ENCODE measurements at regions not wholly inside any gene's neighbourhood (a gene's known extent, or its start where the extent isn't known, plus 50 kb on each side); places are given as distances from the start of the nearest gene placed in this dataset.
"Not testable (repeated sequence)": the region's sequence is repeated elsewhere in the genome, so short reads cannot be mapped to it uniquely, and the experiment has no call there.

DNA sequence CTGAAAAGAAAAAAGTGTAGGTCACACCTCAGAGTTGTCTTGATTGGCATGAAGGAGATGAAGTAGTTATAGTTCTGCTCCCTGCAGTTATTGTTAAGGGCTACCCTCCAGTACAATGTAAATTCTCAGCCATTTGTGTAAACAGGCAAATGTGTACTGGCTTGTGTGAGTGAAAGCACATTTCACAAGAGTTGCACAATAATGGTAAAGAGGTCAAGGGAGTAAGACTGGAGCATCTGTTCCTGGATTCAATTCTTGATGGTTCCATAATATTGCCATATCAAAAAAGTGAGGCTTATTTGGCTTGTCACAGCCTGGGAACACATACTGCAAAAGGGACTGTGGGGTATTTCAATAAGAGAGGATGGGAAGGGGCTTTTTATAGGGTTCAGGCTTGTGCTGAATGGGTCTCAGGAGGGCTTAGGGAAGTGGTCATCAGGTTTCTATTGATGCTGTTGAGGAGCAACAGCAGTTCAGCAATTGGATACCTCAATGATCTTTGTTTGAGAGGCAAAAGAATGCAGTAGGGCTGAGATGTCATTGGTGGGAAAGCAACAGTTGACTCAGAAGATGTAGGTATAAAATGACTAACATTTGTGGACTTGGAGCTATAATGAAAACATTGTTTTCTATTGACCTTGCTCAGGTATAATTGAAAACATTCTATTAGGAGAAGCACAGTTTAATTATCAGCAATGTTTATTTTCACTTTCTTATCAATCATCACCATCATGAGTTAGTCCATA, 402.6 kb downstream of the BCKDHB start:
- no peak overlapping the region for H3K27ac ChIP-seq
- H3K27me3 ChIP-seq, result no peaks in the 10 kb centered on the region
- no peak overlapping the region for H3K4me3 ChIP-seq (ENCODE audit: low read depth in 1 of 2, low read length in 1 of 2)
- H3K4me1 ChIP-seq (ENCODE audit: control insufficient read depth in 1 of 2, insufficient read depth in 1 of 2, low read depth in 1 of 2, low read length in 1 of 2), result no peaks in the 10 kb centered on the region
- H3K36me3 ChIP-seq, result no peaks in the 10 kb centered on the region
- no peaks in the 10 kb centered on the region for H3K9me3 ChIP-seq
- TF ChIP-seq, protein P1, sequence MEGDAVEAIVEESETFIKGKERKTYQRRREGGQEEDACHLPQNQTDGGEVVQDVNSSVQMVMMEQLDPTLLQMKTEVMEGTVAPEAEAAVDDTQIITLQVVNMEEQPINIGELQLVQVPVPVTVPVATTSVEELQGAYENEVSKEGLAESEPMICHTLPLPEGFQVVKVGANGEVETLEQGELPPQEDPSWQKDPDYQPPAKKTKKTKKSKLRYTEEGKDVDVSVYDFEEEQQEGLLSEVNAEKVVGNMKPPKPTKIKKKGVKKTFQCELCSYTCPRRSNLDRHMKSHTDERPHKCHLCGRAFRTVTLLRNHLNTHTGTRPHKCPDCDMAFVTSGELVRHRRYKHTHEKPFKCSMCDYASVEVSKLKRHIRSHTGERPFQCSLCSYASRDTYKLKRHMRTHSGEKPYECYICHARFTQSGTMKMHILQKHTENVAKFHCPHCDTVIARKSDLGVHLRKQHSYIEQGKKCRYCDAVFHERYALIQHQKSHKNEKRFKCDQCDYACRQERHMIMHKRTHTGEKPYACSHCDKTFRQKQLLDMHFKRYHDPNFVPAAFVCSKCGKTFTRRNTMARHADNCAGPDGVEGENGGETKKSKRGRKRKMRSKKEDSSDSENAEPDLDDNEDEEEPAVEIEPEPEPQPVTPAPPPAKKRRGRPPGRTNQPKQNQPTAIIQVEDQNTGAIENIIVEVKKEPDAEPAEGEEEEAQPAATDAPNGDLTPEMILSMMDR (IDR thresholded peaks at IDR 0.05), result no peak

DNA sequence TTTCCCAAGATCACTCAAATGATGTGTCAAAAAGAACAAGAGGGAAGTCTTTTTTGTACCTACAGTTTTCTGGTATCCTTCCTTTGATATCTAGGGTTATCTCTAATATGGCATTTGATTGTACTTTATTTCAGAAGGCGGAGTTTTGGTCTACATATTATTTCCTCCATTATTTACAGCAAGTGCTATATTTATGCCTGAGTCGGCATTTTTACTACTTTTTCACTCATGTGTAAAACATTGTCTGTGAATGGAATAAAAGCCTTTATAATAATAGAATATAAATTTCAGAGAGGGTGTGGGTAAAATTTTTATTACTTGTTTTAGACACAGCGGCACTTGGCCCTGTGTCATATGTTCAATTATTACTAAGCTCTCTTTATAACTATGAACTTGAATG, 398.4 kb downstream of the BCKDHB start:
- no peak overlapping the region for H3K4me3 ChIP-seq (ENCODE audit: low read depth in 1 of 2, low read length in 1 of 2)
- H3K27ac ChIP-seq, result no peak overlapping the region
- no peaks in the 10 kb centered on the region for H3K9me3 ChIP-seq
- no peaks in the 10 kb centered on the region for H3K27me3 ChIP-seq
- H3K4me1 ChIP-seq (ENCODE audit: control insufficient read depth in 1 of 2, insufficient read depth in 1 of 2, low read depth in 1 of 2, low read length in 1 of 2), result no peaks in the 10 kb centered on the region
- TF ChIP-seq, protein P1 (IDR thresholded peaks at IDR 0.05), result no peak
- H3K36me3 ChIP-seq, result no peaks in the 10 kb centered on the region

DNA sequence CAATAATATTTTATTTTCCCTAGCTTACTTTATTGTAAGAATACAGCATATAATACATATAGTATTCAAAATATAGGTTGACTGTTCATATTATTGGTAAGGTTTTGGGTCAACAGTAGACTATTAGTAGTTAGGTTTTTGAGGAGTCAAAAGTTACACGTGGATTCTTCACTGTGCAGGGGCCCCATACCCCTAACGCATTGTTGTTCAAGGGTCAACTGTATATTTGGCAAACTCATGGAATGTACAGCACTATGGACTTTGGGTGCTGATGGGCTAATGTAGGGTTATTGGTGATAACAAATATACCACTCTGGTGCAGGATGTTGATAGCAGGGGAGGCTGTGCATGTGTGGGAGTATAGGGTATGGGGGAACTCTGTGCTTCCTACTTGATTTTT, 397.2 kb downstream of the BCKDHB start:
- H3K27ac ChIP-seq, result no peak overlapping the region
- H3K9me3 ChIP-seq, result no peaks in the 10 kb centered on the region
- H3K4me3 ChIP-seq (ENCODE audit: low read depth in 1 of 2, low read length in 1 of 2), result no peak overlapping the region
- H3K36me3 ChIP-seq, result no peaks in the 10 kb centered on the region
- H3K27me3 ChIP-seq, result no peaks in the 10 kb centered on the region
- H3K4me1 ChIP-seq (ENCODE audit: control insufficient read depth in 1 of 2, insufficient read depth in 1 of 2, low read depth in 1 of 2, low read length in 1 of 2), result no peaks in the 10 kb centered on the region
- TF ChIP-seq, protein P1 (IDR thresholded peaks at IDR 0.05), result no peak

DNA sequence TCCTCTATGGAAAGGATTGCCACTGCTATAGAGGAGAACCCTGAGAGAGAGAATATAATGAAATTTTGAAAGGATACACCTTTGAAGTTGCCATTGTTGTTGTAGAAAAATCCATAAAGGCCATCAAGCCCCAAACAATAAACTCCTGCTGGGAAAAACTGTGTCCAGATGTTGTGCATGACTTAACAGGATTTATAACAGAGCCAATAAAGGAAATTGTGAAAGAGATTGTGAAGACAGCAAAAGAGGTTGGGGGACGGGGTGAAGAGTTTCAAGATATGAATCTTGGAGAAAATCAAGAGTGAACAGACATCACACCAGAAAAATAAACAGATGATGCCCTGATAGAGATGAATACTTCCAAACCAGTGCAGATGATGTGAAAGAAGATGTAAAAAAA, 396.4 kb downstream of the BCKDHB start:
- Histone ChIP-seq H3K27me3 (no peaks in the 10 kb centered on the region), H3K36me3 (no peaks in the 10 kb centered on the region), H3K27ac (no peak overlapping the region), H3K4me1 (ENCODE audit: control insufficient read depth in 1 of 2, insufficient read depth in 1 of 2, low read depth in 1 of 2, low read length in 1 of 2) (no peaks in the 10 kb centered on the region), H3K9me3 (no peaks in the 10 kb centered on the region), H3K4me3 (ENCODE audit: low read depth in 1 of 2, low read length in 1 of 2) (no peak overlapping the region)
- TF ChIP-seq, protein P1 (IDR thresholded peaks at IDR 0.05), result no peak

DNA sequence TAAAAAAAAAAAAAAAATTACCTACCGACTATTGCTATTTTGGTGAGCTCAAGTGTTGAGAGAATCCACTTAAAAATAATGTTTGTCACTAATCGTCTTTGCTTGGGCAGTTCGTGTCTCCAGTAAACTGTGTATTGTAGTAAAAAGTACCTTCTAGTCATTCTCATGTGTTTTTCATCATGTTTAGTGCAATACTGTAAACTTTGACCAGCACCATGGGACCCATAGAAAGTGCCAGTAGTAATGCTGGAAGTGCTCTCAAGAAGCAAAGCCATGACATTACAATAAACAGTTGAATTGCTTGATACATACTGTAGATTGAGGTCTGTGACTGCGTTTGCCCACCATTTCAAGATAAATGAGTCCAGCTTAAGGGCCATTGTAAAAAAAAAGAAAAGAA, 395.2 kb downstream of the BCKDHB start:
- Histone ChIP-seq H3K36me3 (no peaks in the 10 kb centered on the region), H3K27me3 (no peaks in the 10 kb centered on the region), H3K27ac (no peak overlapping the region), H3K4me3 (ENCODE audit: low read depth in 1 of 2, low read length in 1 of 2) (no peak overlapping the region), H3K4me1 (ENCODE audit: control insufficient read depth in 1 of 2, insufficient read depth in 1 of 2, low read depth in 1 of 2, low read length in 1 of 2) (no peaks in the 10 kb centered on the region), H3K9me3 (no peaks in the 10 kb centered on the region)
- TF ChIP-seq, protein P1 (IDR thresholded peaks at IDR 0.05), result no peak

DNA sequence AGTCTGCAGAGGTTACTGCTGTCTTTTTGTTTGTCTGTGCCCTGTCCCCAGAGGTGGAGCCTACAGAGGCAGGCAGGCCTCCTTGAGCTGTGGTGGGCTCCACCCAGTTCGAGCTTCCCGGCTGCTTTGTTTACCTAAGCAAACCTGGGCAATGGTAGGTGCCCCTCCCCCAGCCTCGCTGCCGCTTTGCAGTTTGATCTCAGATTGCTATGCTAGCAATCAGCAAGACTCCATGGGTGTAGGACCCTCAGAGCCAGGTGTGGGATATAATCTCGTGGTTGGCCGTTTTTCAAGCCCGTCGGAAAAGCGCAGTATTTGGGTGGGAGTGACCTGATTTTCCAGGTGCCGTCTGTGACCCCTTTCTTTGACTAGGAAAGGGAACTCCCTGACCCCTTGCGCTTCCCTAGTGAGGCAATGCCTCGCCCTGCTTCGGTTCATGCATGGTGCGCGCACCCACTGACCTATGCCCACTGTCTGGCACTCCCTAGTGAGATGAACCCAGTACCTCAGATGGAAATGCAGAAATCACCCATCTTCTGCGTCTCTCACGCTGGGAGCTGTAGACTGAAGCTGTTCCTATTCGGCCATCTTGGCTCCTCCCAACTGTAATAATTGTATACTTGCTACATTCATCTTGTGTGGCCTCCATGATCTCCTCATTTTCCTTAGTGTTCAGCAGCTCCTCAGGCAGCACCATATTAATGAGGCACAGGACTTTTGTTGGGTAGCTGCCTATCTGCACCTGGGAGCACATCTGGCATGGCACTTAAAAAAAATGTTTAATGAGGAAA, 391.4 kb downstream of the BCKDHB start:
- not testable (repeated sequence) for H3K36me3 ChIP-seq; H3K4me3 ChIP-seq (ENCODE audit: low read depth in 1 of 2, low read length in 1 of 2); H3K27me3 ChIP-seq; H3K27ac ChIP-seq; H3K4me1 ChIP-seq (ENCODE audit: control insufficient read depth in 1 of 2, insufficient read depth in 1 of 2, low read depth in 1 of 2, low read length in 1 of 2); H3K9me3 ChIP-seq

Data from neutrophil (primary cell).